Loucy (cell line): ENCODE measurements at regions not wholly inside any gene's neighbourhood (a gene's known extent, or its start where the extent isn't known, plus 50 kb on each side); places are given as distances from the start of the nearest gene placed in this dataset.

Experiments used
- H2AFZ ChIP-seq: fragments of 200-600 bp; sonication (generic); 2 replicates; pipeline ENCODE4 v1.6.0; 2016; ENCODE audit warnings: antibody characterized with exemption, mild to moderate bottlenecking, low read length, moderate library complexity
- H3F3A ChIP-seq: fragments of 200-600 bp; 2 replicates; pipeline ENCODE4 v1.6.0; 2016; ENCODE audit warnings: antibody characterized with exemption, low read depth, mild to moderate bottlenecking
- H3K27me3 ChIP-seq: fragments of 200-600 bp; sonication (generic); 2 replicates; pipeline ENCODE4 v1.6.1; 2014; ENCODE audit warnings: low read length, mild to moderate bottlenecking; ENCODE audit not compliant: insufficient read depth, poor library complexity, severe bottlenecking
- H3K36me3 ChIP-seq: fragments of 200-600 bp; sonication (generic); 2 replicates; pipeline ENCODE4 v1.6.1; 2016; ENCODE audit warnings: low read length; ENCODE audit not compliant: insufficient read depth
- H3K4me1 ChIP-seq: fragments of 200-600 bp; sonication (generic); 2 replicates; pipeline ENCODE4 v1.5.1; 2014; ENCODE audit warnings: low read length, mild to moderate bottlenecking; ENCODE audit not compliant: insufficient read depth, poor library complexity, severe bottlenecking
- H3K4me2 ChIP-seq: fragments of 200-600 bp; sonication (generic); 2 replicates; pipeline ENCODE4 v1.6.0; 2014; ENCODE audit warnings: antibody characterized with exemption, low read length, low read depth, mild to moderate bottlenecking; ENCODE audit not compliant: poor library complexity, severe bottlenecking
- H3K4me3 ChIP-seq: fragments of 200-600 bp; sonication (generic); 2 replicates; pipeline ENCODE4 v1.5.1; 2014; ENCODE audit warnings: low read length, mild to moderate bottlenecking, mixed read lengths; ENCODE audit not compliant: poor library complexity, severe bottlenecking
- H3K79me2 ChIP-seq: fragments of 200-600 bp; sonication (generic); 2 replicates; pipeline ENCODE4 v1.6.1; 2014; ENCODE audit warnings: low read length; ENCODE audit not compliant: insufficient read depth
- H3K9ac ChIP-seq: fragments of 200-600 bp; sonication (generic); 2 replicates; pipeline ENCODE4 v1.6.0; 2014; ENCODE audit warnings: mild to moderate bottlenecking, low read depth, low read length, moderate library complexity; ENCODE audit not compliant: poor library complexity, severe bottlenecking
- H3K9me2 ChIP-seq: fragments of 200-600 bp; sonication (generic); replicated peaks from 2 replicates; pipeline ENCODE4 v1.6.1; 2016; ENCODE audit warnings: low read depth, low read length, mixed read lengths
- H3K9me3 ChIP-seq: fragments of 200-600 bp; sonication (generic); 2 replicates; pipeline ENCODE4 v1.6.1; 2014; ENCODE audit warnings: mild to moderate bottlenecking, antibody characterized with exemption, low read length, low read depth; ENCODE audit not compliant: insufficient read depth
- H4K20me1 ChIP-seq: fragments of 200-600 bp; sonication (generic); 2 replicates; pipeline ENCODE4 v1.6.0; 2014; ENCODE audit warnings: antibody characterized with exemption, low read length, mild to moderate bottlenecking; ENCODE audit not compliant: insufficient read depth, poor library complexity, severe bottlenecking
- EZH2phosphoT487 ChIP-seq: fragments of 200-600 bp; IDR thresholded peaks from 2 replicates; pipeline ENCODE4 v1.6.1; 2018; ENCODE audit warnings: antibody characterized with exemption, mild to moderate bottlenecking, moderate library complexity, borderline replicate concordance
- TF ChIP-seq, protein P1 (sequence below): fragments of 200-600 bp; sonication (generic); conservative IDR thresholded peaks from 2 replicates; pipeline ENCODE4 v1.5.1; 2014; ENCODE audit warnings: mild to moderate bottlenecking, antibody characterized with exemption, low read length

DNA sequence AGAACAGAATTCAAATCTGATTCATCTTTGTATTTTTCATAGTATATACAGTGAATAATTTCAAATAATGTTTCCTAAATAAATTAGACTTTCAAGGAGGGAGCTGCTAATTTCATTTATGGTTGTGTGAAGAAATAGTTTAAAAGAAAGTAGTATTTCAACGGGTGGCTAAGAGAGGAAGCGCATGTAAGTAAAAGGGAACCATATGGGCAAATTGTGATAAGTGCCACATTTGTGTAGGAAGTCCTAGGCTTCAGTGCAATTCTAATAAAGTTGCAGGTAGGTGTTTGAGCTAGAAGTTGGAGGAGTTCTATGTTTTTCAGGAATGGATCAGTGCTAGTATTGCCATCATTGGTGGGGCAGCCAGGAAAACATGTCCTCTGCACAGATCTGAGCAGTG is 178.8 kb upstream of the PRDM1 start:
- Histone ChIP-seq H3K9ac (no peak overlapping the region), H3K9me3 (no peaks in the 10 kb centered on the region), H3F3A (no peaks in the 10 kb centered on the region), H3K9me2 (no peaks in the 10 kb centered on the region), H2AFZ (no peak overlapping the region), H3K79me2 (no peaks in the 10 kb centered on the region), H3K4me3 (no peak overlapping the region), H3K27me3 (no peaks in the 10 kb centered on the region), H4K20me1 (no peaks in the 10 kb centered on the region), H3K4me1 (no peaks in the 10 kb centered on the region), H3K36me3 (no peaks in the 10 kb centered on the region), H3K4me2 (no peak overlapping the region)
- no peak for TF ChIP-seq EZH2phosphoT487
- TF ChIP-seq, protein P1, sequence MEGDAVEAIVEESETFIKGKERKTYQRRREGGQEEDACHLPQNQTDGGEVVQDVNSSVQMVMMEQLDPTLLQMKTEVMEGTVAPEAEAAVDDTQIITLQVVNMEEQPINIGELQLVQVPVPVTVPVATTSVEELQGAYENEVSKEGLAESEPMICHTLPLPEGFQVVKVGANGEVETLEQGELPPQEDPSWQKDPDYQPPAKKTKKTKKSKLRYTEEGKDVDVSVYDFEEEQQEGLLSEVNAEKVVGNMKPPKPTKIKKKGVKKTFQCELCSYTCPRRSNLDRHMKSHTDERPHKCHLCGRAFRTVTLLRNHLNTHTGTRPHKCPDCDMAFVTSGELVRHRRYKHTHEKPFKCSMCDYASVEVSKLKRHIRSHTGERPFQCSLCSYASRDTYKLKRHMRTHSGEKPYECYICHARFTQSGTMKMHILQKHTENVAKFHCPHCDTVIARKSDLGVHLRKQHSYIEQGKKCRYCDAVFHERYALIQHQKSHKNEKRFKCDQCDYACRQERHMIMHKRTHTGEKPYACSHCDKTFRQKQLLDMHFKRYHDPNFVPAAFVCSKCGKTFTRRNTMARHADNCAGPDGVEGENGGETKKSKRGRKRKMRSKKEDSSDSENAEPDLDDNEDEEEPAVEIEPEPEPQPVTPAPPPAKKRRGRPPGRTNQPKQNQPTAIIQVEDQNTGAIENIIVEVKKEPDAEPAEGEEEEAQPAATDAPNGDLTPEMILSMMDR = no peak

DNA sequence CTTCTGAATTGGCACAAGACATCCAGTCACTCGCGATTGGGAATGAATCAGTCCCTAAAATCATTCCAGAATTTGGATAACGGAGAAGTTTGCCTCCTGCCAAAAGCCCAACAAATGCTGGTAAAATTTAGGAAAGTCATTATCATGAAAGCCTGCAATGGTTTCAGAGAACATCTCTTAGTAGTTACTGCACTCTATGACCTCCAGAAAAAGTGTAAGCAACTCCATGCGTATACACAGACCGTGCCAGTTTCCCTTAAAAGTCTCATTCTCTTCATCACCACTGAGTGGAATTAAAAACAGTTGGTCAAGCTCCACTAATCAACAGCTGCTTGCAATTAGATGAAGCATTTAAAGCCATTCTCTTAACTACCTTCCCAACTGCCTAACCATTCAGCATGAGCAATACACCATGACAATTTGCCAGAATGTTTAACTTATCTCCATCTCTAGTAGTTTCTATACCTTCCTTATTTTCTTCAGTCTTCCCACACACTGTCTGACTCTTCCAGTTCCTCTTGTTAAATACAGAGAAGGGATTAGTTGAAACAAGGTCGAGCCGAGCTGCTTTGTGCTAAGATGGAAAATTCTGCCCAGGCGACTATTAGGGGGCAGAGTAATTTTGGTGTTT is 183.6 kb upstream of the PRDM1 start:
- H3K9me3 ChIP-seq = no peaks in the 10 kb centered on the region
- H2AFZ ChIP-seq = peak overlapping the region; percentile 18
- no peaks in the 10 kb centered on the region for H3K9me2 ChIP-seq
- TF ChIP-seq, protein P1 = no peak
- TF ChIP-seq EZH2phosphoT487 = no peak
- H3K36me3 ChIP-seq = no peaks in the 10 kb centered on the region
- H4K20me1 ChIP-seq = no peaks in the 10 kb centered on the region
- H3F3A ChIP-seq = no peaks in the 10 kb centered on the region
- H3K4me1 ChIP-seq = peaks cover 11% of the 10 kb centered on the region
- no peak overlapping the region for H3K4me2 ChIP-seq
- H3K4me3 ChIP-seq = no peak overlapping the region
- no peak overlapping the region for H3K9ac ChIP-seq
- no peaks in the 10 kb centered on the region for H3K79me2 ChIP-seq
- H3K27me3 ChIP-seq = no peaks in the 10 kb centered on the region

DNA sequence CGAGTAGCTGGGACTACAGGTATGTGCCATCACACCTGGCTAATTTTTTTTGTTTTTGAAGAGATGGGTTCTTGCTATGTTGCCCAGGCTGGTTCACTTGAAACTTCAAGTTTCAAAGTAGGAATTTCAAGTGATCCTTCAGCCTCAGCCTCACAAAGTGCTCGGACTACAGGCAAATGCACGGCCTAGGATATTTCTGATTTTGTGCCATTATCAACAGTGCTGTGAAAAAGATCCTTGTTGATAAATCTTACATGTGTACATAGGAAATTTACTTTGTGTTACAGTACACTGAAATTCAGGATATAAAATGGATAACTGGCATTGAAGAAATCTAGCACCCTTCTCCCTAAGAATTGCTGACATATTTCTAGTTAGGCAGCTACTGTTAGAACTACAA is 184.6 kb upstream of the PRDM1 start:
- Histone ChIP-seq H3F3A (no peaks in the 10 kb centered on the region), H3K79me2 (no peaks in the 10 kb centered on the region), H2AFZ (no peak overlapping the region; the same call in 1 of the 2 replicates), H3K4me2 (no peak overlapping the region), H3K27me3 (no peaks in the 10 kb centered on the region), H3K4me3 (no peak overlapping the region), H3K9me3 (no peaks in the 10 kb centered on the region), H4K20me1 (no peaks in the 10 kb centered on the region), H3K9ac (no peak overlapping the region), H3K4me1 (peaks cover 11% of the 10 kb centered on the region), H3K36me3 (no peaks in the 10 kb centered on the region), H3K9me2 (no peaks in the 10 kb centered on the region)
- TF ChIP-seq, protein P1 = no peak
- TF ChIP-seq EZH2phosphoT487 = no peak
